Type B pancreatic cell (in vitro differentiated cells): ENCODE measurements at regions not wholly inside any gene's neighbourhood (a gene's known extent, or its start where the extent isn't known, plus 50 kb on each side); places are given as distances from the start of the nearest gene placed in this dataset.

Experiments
- DNase-seq: peaks from one replicate; pipeline ENCODE4 v3.0.0; 2021; ENCODE audit warnings: mixed read lengths; ENCODE audit not compliant: unreplicated experiment; ENCODE audit errors: extremely low spot score
- H3K27ac Mint-ChIP-seq: 2 replicates; pipeline ENCODE4 v1.8.0; 2021; ENCODE audit warnings: mild to moderate bottlenecking, mixed read lengths
- H3K27me3 Mint-ChIP-seq: 2 replicates; pipeline ENCODE4 v1.8.0; 2021; ENCODE audit warnings: mixed read lengths
- H3K36me3 Mint-ChIP-seq: 2 replicates; pipeline ENCODE4 v1.8.0; 2021; ENCODE audit warnings: mixed read lengths
- H3K4me1 Mint-ChIP-seq: one replicate; pipeline ENCODE4 v1.8.0; 2021; ENCODE audit warnings: mixed read lengths; ENCODE audit not compliant: unreplicated experiment
- H3K4me3 Mint-ChIP-seq: 2 replicates; pipeline ENCODE4 v1.8.0; 2021; ENCODE audit warnings: mild to moderate bottlenecking, mixed read lengths
- H3K9me3 Mint-ChIP-seq: 2 replicates; pipeline ENCODE4 v1.8.0; 2021; ENCODE audit warnings: mixed read lengths
- CTCF ChIP-seq: fragments of 200-600 bp; sonication (generic); conservative IDR thresholded peaks from 2 replicates; pipeline ENCODE4 v1.5.0; 2021; ENCODE audit warnings: antibody characterized with exemption, mild to moderate bottlenecking

DNA sequence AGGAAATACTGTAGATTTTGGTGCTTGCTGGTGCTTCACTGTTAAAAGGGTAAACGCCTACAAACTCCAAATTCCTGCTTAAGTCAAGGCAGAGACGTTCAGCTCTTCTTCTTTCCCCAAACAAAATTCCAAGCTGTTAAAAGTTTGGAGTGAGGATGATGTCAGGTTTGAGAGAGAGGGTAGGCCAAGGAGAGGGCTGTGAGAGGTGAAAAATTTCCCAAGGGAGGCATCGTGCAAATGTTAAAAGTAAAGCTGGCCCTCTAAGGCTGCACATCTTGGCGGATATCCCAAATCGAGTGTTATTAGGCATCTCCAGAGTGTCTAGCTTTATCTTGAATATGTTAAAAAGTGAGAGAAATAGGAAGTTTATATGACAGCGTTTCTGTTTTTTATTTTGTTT, 651.8 kb downstream of the QKI start:
- no peaks in the 10 kb centered on the region for H3K36me3 Mint-ChIP-seq
- no peak for DNase-seq
- no peak overlapping the region for H3K4me3 Mint-ChIP-seq
- no peak for TF ChIP-seq CTCF
- no peaks in the 10 kb centered on the region for H3K9me3 Mint-ChIP-seq
- H3K4me1 Mint-ChIP-seq, result no peaks in the 10 kb centered on the region
- no peaks in the 10 kb centered on the region for H3K27me3 Mint-ChIP-seq
- H3K27ac Mint-ChIP-seq, result no peak overlapping the region

GRCh38 chr6:164063346-164063745, 648.8 kb downstream of the QKI start:
- no peaks in the 10 kb centered on the region for H3K27me3 Mint-ChIP-seq

DNA sequence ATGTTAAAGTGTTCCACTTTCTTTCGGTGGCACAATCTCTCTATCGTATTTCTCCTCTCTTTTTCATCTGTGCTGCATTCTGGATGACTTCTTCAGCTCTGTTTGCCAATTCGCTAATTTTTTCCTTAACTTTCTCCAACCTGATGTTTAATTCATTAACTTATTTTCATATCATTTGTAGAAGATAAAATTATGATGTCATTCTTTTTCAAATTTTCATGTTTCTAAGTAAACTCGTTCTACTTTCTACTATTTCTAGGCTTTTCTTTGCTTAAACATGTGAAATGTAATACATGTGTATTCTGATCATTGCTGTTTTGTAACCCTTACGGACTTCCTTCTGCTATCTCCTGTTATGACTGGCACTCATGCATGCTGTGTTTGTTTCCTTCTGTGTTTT, 648.4 kb downstream of the QKI start:
- no peaks in the 10 kb centered on the region for H3K9me3 Mint-ChIP-seq
- H3K4me1 Mint-ChIP-seq, result no peaks in the 10 kb centered on the region
- H3K27me3 Mint-ChIP-seq, result no peaks in the 10 kb centered on the region
- H3K27ac Mint-ChIP-seq, result no peak overlapping the region
- no peaks in the 10 kb centered on the region for H3K36me3 Mint-ChIP-seq
- no peak for TF ChIP-seq CTCF
- no peak overlapping the region for H3K4me3 Mint-ChIP-seq
- DNase-seq, result no peak

More at GRCh38 chr6:164063346-164063745, 648.8 kb downstream of the QKI start:
- no peak overlapping the region for H3K27ac Mint-ChIP-seq
- no peaks in the 10 kb centered on the region for H3K9me3 Mint-ChIP-seq
- H3K4me3 Mint-ChIP-seq, result no peak overlapping the region
- no peaks in the 10 kb centered on the region for H3K36me3 Mint-ChIP-seq
- no peak for TF ChIP-seq CTCF
- DNase-seq, result no peak
- no peaks in the 10 kb centered on the region for H3K4me1 Mint-ChIP-seq

DNA sequence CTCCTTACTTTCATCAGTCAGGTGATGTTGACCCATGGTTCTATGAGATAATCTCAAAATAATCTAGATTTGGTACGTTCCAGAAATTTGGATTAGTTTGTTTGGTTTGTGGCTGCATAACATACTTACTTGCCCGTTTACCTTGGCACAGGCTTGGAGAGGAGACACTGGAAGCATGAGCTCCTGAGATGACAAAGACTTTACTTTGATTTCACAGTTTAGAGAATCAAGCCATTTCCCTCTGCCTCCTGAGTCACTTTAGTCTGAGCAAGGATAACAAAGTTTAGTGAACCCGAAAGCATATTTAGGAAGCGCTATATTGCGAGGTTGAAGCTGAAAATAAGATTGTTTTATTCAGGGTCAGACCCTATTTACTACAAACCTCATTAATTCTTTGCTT, 643.4 kb downstream of the QKI start:
- no peak for DNase-seq
- Mint-ChIP-seq H3K36me3 (no peaks in the 10 kb centered on the region), H3K4me3 (no peak overlapping the region), H3K27me3 (no peaks in the 10 kb centered on the region), H3K4me1 (no peaks in the 10 kb centered on the region), H3K9me3 (no peaks in the 10 kb centered on the region), H3K27ac (no peak overlapping the region)
- TF ChIP-seq CTCF, result no peak

DNA sequence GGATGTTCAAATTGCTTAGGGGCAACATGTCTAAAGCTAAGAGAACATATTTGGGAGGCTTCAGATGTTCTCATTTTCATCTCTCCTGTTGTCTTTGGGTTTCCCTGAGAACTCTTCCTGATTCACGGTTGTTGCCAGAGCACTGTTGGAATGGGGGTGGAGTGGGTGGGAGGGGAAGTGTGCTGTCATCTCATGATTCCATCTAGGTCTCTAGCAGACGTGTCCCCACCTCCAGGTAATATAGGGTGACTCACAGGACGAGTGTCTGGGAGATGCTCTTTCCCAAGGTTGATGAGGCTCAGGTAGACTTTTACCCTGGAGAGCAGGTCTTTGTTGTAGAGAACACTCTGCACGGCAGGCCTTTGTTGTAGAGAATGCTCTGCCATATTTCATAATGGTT, 636.9 kb downstream of the QKI start:
- Mint-ChIP-seq H3K9me3 (peaks cover 4% of the 10 kb centered on the region), H3K27ac (no peak overlapping the region), H3K27me3 (no peaks in the 10 kb centered on the region), H3K36me3 (no peaks in the 10 kb centered on the region), H3K4me1 (no peaks in the 10 kb centered on the region), H3K4me3 (no peak overlapping the region)
- no peak for DNase-seq
- no peak for TF ChIP-seq CTCF

DNA sequence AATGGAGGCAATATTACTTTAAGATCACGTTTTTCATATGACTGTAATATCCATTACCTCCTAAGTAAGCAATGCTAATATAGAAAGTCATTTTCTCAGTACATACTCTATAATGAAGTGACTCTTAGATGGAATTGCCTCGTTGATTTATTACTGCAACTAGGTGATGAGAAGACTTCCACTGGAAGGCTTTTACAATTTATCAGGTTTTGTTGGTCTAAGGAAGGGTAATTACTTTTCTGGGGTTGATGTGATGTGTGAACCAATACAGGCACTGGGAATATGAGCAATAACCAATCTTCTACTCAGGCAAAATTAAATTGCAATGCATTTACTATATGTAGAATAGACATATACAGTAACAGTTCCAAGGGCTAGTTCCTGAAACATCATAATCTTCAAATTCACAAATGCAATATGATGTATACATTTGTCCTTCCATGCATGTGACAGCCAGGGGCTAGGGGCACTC, 635.0 kb downstream of the QKI start:
- TF ChIP-seq CTCF, result no peak
- H3K36me3 Mint-ChIP-seq, result no peaks in the 10 kb centered on the region
- peaks cover 4% of the 10 kb centered on the region for H3K9me3 Mint-ChIP-seq
- H3K4me3 Mint-ChIP-seq, result no peak overlapping the region
- H3K27me3 Mint-ChIP-seq, result no peaks in the 10 kb centered on the region
- H3K4me1 Mint-ChIP-seq, result no peaks in the 10 kb centered on the region
- no peak for DNase-seq
- no peak overlapping the region for H3K27ac Mint-ChIP-seq
